HG03439 (cell line): ENCODE measurements at regions not wholly inside any gene's neighbourhood (a gene's known extent, or its start where the extent isn't known, plus 50 kb on each side); places are given as distances from the start of the nearest gene placed in this dataset.

Source experiments
- ATAC-seq: cut with Tn5 transposase; IDR thresholded peaks from one replicate; pipeline ENCODE4 v1.9.1; 2021; ENCODE audit warnings: mild to moderate bottlenecking, moderate library complexity; ENCODE audit not compliant: unreplicated experiment

DNA sequence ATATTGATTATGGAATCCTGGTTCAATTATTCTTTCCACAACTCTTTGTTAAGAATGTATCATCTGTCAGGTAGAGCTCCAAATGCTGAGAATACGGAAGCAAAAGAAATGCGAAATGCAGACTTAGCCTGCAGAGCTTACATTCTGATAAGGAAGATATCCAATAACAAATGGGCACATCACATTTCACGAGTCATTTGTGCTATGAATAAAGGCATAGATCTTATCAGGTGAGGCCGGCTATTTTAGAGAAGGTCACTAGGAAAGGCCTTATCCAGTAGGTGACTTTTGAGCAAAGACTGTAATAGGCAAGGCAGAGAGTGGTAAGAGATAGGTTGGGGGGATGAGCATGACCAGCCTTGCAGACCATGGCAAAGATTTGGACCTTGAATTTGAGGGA, 174.3 kb upstream of the SERPINE2 start:
- ATAC-seq: no peak

DNA sequence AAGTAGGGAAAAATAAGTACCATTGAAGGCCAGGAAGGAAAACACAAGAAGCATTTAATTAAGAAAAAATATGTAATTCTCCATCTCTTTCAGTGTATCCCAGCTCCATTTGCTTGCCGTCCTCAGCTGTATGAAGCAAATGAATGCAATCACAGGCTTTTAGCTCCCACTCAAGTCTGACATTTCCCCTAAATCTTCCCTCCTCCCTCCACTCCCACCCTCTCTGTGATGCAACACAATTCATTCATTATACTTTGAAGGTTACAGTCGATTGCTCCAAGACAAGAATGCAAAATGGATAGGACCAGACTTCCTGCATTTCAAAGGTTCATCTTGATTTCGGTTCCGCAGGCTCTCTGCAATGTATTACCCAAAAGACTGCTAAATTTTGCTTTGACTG, 172.7 kb upstream of the SERPINE2 start:
- no peak for ATAC-seq

DNA sequence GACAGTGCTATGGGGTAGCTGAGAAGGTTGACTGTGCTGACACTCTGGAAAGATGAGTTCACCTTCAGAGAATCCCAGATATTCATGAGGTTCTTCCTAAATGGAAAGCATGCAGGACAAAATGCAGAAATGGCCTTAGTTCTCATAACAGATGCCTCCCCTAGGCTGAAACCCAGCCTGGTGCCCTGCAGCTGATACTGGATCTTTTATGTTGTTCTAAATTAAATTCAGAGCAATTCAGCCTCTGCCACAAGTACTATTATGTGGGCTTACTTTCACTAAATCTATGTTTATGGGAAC, 172.0 kb upstream of the SERPINE2 start:
- ATAC-seq: no peak

DNA sequence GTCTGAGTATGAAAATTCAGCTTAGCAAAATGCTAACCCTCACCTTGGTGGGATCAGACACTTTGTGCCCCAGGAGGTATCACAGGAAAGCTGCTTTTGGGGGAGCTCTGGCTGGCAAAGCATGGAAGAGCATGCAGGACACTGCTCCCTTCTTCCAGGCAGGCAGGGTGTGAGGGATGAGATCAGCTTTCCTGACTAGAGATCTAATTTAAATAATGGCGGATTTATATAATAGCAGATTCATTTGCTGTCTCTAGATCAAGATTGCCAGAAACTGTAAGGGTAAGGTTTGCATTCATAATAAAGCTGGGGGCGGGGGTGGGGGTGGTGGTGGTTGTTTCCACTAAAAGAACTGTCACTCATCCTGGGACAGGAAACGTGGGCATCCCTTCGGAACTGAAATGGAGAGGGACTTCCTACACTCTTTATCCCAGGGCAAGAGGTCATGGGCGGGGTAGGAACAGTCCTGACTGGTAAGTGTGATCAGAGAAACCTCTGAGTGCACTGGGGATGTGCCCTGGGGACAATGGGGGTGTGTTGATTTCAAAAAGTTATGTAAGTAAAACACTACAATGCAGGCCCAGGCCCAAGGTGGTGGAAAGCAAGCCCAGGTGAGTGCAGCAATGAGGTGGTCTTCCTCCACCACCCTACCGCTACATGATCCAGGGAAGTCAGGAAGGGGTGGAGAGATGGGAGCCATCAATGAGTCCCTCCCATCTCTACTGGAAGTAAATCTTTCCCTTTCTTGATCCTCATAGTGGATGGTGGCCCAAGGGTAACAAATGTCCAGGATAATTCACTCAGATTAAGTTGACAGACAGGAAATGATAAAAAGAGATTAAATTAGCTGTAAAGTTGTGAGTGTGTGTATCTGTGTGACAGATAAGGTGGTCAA, 171.4 kb upstream of the SERPINE2 start:
- ATAC-seq: no peak

DNA sequence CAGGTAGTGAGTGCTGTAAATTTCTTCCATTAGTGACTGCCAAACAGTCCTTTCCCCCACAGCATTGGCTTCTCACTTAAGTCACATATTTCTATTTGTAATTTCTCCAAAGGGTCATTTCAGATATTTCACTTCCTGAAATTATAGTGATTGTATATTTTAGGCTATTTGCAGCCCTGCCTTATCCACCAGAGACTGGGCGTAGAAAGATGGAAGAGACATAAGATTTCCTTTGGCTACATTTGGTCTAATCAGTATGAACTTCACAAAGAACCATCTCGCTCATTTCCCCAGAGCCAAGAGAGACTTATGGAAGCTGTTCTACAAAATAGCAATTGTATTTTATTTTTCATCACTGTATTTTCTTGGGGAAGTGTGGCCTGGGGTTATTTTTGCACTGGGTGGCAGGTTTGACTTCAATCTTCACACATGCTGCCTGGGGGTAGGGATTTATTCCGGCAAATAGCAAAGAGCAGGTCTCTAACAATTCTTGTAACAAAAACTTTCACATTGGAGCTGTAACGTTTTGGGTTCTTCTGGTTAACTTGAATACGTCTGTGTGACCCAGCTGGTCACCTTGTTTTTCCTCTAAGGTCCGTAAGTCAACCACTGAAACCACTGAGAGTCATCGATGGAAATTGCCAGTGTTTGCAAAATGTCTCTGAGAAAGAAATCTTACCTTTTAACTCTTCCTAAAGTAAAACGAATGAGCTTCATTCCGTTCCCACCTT, 170.6 kb upstream of the SERPINE2 start:
- no peak for ATAC-seq

DNA sequence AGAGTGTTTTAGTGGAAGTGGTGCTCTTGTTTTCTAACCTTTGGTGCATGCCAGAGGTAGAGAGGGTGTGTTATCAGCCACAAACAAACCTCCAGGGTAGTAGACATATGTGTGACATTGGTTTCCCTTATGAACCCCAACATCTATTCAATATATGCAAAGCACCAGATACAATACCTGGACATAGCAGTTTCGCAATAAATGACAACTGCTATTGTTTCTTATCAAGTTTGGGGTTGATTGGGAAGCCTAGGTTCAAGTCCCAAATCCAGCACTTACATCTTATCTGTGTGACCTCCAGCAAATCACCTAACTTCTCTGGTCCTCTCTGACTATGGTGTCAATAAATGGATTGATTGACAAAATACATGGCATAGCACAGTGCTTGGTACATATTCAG, 169.4 kb upstream of the SERPINE2 start:
- ATAC-seq: no peak

DNA sequence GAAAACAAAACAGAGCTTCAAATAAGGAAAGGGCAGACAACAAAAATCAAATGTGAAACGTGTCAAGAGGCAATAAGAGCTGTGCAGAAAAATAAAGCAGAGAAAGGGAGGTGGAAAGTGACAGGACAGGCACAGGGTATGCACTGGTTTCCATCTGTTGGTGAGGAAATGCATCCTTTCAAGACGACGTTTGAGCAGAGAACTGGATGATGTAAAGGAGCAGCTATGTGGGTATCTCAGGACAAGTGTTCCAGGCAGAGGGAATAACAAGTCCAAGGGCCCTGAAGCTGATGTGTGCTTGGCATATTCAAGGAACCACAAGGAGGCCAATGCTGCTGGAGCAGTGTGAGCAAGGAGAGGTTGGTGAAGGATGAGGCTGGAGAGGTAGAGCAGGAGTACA, 168.9 kb upstream of the SERPINE2 start:
- ATAC-seq: no peak

DNA sequence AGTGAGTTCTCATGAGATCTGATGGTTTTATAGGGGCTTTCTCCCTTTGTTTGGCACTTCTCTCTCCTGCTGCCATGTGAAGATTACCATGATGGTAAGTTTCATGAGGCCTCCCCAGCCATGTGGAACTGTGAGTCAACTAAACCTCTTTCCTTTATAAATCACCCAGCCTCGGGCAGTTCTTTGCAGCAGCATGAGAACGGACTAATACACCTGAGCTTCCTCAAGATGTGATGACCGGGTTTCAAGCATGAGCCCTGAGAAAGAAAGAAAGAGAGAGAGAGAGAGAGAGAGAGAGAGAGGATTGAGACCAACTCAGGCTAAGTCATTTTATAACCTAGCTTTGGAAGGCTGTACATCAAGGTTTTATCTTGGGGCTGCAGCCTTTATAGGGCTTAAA, 167.7 kb upstream of the SERPINE2 start:
- no peak for ATAC-seq

DNA sequence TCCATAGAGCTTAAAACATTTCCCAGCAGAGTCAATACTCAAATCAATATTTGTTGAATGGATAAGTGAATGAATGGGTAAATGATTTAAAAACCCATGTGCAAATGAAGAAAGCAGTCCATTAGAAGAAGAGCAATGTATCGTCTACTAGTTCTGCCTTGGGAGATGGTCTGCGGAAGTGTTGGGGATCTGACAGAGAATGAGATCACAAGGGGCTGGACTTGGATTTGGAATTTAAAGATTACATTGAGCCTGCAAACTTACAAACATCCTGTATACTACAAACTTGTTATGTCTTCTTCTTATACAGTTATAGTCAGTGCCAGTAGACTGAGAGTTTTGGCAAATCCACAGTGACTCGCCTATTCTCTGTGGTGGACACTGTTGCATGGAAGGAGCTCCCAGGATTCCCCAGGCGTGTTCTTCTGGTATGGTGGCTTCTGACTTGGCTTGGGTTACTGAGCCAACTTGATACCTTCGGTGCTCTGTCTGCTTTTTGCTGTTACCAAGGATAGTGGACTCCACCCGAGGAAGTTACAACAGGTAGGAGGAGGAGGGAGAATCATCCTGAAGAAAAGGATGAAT, 163.3 kb upstream of the SERPINE2 start:
- ATAC-seq: no peak

DNA sequence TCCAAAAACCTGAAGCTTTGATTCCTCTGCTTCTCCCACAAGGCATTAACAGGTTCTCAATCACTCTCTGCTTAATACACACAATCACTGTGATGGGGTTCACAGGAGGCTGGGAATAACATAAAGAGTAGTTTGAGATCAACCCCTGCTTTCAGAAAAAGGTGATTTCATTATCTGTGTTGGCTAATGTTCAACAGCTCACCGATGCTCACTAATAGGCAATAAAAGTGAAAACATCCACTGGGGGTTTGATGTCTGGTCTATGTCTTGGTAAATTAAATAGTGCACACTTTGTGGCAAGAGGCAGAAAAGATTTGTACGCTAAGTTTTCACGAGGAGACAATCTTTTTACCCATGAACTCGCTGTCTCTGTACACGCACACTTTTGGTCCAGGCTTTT, 159.3 kb upstream of the SERPINE2 start:
- no peak for ATAC-seq

DNA sequence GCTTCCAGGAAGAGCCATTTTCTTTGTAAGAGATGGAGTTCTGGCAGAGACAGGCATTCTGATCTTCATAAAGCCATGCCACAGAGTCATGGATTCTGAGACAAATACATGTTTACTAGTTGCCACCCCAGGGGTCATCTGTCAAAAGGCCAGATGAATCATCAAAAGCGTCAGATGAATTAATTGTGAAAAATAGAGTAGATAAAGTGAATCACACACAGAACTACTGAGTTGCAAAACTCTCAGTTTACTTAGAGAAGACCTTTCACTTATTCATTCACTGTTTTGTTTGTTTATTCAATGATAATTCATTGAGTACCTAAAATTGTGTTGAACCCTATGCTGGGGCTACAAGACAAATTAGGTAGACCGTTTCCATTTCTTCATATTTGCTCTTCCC, 157.7 kb upstream of the SERPINE2 start:
- ATAC-seq: no peak

DNA sequence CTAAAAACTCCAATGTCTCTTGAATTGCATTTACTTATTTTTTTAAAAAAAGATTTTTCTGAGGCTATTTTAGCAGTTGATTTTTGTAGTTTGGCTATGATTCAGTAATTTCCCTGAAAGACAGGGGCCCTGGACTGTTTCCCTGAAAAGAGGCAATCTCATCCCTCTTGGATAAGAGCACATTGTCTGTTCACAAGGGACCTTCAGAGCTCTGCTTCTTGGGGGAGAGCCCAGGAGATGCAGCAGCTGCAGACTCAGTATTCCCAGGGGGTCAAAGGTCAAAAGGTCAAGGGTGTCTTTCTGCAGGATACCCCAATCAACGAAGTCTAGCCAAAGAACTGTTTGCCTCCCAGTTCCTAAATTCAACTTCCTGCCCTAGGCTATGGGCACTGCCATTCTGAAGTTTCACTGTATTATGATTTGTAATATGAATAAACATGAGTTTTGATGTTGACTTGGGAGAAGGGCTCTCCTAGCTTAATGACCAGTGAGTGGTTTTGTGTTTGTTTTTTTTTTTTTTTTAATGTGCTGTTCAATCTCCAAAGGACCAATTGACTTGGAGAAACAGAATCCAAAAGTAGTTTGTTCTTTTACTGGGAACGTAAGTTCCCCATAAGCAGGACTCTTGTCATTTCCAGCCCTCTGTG, 157.0 kb upstream of the SERPINE2 start:
- no peak for ATAC-seq

DNA sequence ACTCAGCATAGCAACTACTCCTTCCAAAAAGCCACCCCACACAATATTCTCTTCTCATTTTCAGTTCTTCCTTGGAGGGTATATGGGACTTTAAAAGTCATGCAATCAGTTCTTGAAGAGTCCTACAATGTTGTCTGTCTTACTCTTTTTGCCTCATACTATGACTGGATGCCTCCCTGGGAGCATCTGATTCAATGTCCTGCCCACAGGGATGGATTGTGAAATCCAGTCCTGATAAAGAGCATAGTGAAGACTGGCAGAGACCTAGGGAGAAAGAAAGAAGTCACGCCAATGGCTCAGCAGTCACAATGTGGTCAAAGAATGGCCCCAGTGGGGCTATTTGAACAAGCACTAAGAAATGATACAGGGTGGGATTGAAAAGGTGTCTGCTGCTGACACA, 155.1 kb upstream of the SERPINE2 start:
- no peak for ATAC-seq

DNA sequence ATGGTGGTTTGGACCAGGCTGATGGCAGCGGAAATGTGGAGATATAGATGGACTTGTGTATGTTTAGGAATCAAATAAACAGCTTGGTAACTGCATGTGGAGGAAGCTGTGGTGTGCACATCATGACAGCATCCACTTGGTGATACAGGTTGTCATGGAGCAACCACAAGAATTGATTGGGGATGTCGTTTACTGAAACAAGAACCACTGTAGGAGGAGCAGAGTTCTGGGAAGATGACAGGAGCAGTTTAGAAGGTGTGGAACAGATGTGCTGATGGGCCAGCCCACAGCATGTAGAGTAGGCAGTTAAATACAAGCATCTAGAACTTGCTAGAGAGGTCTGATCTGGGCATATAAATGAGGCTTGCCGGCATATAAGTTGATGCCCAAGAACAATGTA, 152.4 kb upstream of the SERPINE2 start:
- ATAC-seq: no peak

DNA sequence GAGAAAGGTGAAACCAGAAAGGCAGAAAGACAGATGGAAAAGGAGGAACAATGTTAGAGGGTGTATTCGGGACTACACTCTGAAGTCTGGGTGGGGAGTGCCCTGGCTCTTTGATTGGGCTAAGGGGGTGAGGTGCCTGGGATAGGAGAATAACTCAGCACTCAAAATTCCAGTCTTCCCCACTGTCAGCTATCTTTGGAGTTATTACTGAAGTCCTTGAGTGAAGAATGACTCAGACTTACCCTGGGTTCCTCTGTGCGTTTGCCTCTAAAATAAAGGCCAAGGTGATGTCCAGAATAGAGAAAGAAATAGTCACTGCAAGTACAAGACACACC, 151.8 kb upstream of the SERPINE2 start:
- no peak for ATAC-seq

DNA sequence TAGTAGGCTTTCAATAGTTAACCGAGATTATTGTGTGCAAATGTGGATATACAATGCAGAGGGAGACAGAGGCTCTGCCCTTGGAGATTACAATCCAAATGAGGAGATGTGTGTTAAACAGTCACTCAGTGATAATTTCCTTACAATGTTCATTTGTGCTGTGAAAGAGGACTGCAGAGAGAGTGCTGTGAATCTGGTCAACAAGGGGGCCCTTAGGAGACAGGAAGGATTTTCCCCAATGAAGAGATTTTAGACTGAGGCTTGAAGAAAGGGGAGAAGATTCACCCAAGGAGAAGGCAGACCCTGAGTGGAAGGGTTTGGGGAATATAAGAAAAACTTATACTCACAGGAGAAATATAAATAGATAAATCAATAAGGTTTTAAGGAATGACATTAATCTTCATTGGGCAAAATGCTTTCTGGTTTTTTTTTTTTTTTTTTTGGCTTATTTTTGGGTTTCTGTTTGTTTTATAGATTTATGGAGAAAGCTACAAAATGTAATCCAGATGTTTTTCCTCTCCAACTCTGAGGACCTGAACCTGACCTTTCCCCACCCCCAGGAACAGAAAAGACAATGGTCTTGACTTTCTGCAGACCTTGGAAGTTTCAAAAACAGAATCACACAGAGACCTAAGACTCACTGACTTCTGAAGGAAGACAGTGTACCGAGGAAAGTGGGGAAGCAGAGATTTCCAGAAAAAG, 151.3 kb upstream of the SERPINE2 start:
- ATAC-seq: no peak

DNA sequence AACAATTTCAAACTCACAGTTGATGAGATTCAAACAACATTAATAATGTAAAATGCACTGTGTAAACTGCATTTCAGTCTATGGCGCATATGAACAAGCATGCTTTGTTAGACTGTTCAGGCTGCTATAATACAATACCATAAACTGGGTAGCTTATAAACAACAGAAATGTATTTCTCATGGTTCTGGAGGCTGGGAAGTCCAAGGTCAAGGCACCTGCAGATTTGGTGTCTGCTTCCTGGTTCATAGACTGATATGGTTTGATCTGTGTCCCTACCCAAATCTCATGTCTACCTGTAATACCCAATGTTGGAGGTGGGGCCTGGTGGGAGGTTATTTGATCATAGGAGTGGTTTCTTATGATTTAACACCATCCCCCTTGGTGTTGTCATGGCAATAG, 148.1 kb upstream of the SERPINE2 start:
- no peak for ATAC-seq

DNA sequence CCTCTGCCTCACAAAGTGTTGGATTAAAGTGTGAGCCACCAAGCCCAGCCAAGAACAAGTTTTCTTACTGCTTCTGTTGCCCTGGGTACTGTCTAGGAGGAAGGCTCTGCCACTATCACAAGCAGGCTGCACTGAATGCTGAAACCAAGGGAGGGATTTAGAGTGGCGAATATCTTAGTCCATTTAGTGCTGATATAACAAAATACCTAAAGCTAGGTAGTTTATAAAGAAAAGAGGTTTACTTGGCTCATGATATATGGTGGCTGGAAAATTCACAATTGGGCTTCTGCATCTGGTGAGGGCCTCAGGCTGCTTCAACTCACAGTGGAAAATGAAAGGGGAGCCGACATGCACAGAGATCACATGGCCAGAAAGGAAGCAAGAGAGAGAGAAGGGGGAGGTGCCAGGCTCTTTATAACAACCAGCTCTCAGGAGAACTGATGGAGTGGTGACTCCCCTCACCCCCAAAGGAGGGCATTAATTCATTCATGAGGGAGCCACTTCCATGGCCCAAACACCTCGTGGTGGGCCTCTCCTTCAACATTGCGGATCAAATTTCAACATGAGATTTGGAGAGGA, 146.0 kb upstream of the SERPINE2 start:
- ATAC-seq: no peak

DNA sequence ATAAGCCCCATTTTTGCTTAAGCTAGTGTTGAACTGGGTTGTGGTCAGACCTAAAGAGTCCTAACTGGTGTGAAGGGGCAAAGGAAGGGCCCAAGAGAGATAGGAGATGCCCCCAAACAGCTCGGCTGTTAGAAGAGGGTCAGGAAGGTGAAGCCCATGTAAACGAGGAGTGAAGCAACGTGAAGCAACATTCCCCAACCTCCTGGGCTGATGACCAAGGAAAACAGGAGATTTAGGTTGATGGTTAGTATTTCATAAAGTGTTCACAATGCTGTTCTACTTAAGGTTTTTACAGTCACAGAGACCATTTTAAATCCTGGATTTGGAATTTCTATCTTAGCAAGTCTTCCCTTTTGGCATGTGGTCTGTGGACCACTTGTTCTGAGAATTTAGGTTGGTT, 144.0 kb upstream of the SERPINE2 start:
- ATAC-seq: no peak

DNA sequence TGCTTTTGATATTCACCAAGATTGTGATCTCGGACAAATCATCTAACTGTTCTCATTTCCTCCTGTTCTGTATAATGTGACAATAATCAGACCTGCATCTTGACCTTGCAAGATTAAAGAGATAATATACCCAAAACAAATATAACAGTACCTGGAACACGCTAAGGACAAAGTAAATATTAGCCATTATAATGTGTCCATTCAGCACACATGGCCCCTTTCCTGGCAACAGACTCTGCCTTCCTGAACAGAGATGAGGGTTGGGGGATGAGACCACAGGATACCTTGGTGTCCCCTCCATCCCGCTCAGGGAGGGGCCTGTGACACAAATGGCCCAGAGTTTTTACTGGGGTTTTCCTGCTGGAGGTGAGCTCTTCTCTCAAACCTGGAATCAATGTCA, 143.4 kb upstream of the SERPINE2 start:
- ATAC-seq: no peak
